GM18498 (cell line): ENCODE measurements at regions not wholly inside any gene's neighbourhood (a gene's known extent, or its start where the extent isn't known, plus 50 kb on each side); places are given as distances from the start of the nearest gene placed in this dataset.
"Not testable (repeated sequence)": the region's sequence is repeated elsewhere in the genome, so short reads cannot be mapped to it uniquely, and the experiment has no call there.

ENCODE experiments used
- ATAC-seq: cut with Tn5 transposase; IDR thresholded peaks from one replicate; pipeline ENCODE4 v1.9.1; 2021; ENCODE audit warnings: mild to moderate bottlenecking, moderate library complexity; ENCODE audit not compliant: unreplicated experiment

DNA sequence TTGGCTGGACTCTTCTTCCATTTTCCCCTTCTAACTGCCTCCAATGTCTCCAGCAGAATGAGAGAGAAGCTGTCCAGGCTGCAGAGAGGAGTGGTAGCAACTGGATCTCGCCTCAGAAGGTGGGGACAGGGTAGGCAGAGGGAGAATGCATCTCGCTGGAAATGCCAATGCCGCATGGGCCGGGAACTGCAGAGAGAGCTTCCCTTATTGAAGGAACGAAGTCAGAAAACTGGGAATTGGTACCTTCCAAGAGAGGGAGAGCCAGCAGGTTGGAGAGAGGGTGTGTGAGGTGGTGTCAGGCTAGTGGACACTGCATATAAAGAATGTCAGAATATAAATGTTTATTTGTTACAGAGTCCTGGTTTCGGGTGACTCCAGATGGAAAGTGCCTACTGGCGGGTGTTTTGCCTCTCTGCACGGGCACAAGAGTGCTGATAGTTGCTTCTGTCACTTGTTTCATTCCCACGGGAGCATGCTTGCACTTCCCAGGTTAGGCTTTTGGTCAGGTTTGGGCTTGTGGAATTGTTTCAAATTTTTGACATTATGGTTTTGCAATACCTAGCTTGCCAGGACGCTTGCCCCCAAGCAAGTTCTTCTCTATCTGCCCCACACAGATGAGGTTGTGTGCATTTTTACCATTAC lies 156.8 kb upstream of the STS start:
- ATAC-seq: no peak

DNA sequence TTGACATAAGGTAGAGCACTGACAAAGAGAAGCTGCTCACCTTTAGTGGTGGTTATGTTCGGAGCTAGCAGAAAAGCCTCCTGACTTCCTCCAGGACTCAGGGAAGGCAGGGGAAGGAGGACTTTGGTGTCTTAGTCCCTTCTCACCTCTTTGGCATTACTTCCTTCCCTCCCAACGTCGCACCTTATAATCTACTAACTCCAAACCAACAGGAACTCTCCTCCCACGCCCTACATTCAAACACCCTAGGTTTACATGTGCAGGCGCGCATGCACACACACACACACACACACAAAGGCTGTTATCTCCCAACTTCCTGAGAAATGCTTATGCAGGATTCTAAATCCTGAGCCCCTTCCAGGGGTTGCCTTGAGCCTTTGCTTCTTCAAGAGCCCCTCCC lies 157.7 kb upstream of the STS start:
- no peak for ATAC-seq

DNA sequence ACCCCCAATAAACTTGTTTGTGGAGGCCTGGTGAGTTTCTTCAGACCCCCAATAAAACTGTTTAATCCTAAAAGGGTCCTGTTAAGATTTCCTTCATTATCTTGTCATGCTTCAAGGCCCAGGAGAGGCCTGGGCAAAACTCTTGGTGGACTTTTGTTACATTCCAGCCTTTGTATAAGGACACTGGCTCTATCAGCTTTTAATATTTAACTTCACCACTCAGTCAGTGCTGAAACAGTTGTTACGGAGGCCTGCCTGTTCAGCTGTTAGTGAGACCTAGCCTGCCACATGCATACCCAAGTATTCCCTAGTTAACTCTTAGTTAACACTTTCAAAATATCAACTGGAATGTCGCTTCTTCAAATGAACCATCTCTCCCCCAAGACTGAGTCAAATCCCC lies 158.8 kb upstream of the STS start:
- ATAC-seq: not testable (repeated sequence)

DNA sequence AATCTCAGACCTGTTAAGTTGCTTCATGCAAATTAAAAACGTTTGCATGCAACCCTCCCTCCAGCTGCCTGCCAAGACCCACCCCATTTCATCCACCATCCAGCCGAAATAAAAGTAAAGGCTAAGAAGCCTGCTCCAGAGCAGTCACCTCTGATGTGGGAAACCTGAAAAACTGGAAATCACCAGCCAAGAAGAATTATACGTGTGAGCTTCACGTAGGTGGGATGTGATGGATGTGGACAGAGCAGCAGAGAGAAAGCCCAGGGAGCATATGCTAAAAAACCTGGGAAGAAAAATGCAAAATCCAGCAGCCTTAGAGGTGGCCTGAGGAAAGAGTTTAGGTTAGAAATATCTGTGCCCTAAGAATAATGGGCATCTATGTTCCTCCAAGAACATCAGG lies 160.6 kb upstream of the STS start:
- no peak for ATAC-seq

DNA sequence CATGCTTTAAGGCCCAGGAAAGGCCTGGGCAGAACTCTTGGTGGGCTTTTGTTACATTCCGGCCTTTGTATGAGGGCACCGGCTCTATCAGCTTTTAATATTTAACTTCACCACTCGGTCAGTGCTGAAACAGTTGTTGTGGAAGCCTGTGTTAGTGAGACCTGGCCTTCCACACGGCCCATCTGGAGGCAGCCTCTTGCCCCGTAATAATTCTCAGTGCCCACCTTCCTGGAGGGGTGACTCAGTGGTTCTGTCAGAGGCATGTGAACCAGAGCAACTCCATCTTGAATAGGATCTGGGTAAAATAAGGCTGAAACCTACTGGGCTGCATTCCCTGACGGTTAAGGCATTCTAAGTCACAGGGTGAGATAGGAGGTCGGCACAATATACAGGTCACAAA lies 162.0 kb upstream of the STS start:
- ATAC-seq: no peak

DNA sequence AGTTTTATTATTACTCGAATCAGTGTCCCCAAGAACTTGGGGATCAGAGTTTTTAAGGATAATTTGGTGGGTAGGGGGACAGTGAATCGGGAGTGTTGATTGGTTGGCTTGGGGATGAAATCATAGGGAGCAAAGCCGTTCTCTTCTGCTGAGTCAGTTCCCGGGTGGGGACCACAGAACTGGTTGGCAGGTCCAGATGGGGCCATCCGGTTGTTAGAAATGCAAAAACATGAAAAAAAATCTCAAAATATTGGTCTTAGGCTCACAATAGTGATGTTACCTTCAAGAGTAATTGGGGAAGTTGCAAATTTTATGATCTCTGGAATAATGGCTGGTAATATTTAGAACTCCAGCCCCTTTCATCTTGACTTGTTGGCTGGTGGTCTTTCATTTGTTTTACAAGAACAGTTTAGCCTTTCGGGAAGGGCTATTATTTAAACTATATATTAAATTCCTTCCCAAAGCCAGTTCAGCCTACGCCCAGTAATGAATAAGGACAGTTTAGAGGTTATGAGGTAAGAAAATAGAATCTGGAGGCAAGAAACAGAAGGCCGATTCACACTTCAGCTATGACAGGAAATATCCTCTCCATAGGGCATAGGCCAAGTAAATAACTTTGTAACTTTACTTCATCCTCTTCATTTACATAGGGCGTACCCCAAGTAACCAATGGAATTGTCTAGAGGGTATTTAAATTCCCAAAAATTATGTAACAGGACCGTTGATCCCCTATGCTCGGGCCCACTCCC lies 164.1 kb upstream of the STS start:
- ATAC-seq: no peak

DNA sequence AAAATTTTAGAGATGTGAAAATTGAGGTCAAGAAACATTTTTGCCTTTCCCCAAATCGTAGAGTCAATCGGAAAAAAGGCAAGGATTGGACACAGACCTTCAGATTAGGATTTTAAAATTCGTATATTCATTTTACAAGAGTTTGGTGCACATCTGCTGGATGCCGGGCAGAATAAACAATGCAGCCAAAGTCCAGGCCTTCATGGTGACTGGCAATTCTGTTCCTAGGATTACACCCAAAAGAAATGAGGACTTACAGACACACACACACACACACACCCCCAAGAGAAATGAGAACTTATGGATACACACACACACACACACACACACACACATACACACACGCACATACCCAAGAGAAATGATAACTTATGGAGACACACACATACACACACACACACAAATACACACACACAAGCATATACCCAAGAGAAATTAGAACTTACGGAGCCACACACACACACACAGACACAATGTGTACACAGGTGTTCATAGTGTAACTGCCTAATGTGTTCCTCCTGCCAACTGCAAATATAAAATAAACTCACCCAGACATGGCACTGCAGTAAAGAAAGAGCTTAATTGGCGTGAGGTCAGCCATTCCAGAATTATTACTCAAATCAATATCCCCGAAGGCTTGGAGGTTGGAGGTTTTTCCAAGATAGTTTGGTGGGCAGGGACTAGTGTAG lies 165.7 kb upstream of the STS start:
- no peak for ATAC-seq

DNA sequence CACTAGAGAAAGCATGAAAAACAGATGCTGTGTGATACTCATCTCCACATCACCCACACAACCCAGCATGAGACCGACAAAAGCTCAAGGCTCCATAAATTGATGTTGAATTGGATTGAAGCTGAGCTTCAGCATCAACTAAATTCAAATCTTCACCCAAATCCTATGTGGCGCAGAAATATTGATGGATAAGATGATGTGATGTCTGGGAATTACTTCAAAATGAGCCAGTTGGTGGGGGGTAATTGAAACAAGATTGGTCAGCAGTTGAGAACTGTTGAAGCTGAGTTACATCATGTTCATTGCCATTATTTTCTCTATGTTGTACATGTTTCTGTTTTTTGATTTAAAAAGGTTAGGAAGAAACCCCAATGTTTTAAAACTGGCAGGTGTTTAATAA lies 166.5 kb upstream of the STS start:
- ATAC-seq: no peak

DNA sequence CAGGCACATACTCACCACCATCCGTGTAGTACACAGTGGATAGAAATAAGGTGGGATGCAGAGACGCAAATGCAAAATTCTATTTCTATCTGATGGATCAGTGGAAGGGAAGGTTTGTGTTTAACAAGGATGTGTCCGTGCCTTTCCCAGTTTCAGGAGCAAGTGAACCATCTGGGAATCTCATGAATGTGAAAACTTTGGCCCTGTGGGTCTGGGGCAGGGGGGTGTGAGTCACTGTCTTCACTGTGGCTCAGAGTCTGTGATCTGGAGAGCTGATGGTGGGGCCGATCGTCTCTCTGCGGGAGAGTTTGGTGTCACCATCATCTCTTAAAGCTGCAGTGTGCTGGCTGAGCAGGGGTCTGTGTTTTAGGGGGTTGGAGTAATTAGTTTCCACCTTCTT lies 179.3 kb upstream of the STS start:
- ATAC-seq: no peak

DNA sequence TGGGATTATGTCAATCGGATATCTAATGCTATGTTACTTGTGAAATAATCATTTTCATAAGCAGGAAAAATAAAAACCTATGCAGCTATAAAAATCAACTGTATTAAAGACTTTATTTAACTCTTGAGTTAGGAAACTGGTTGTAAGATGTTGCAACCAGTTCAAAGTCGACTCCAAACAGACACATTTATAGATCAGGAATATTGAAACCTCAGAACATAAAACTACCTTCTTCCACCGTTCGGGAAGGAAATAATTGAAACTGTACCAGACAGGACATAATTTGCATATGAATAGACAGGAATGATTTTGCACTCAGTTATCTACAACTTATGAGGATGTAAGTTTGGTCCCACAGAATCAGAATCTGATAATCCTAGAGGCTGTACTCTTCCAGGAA lies 181.8 kb upstream of the STS start:
- ATAC-seq: no peak

DNA sequence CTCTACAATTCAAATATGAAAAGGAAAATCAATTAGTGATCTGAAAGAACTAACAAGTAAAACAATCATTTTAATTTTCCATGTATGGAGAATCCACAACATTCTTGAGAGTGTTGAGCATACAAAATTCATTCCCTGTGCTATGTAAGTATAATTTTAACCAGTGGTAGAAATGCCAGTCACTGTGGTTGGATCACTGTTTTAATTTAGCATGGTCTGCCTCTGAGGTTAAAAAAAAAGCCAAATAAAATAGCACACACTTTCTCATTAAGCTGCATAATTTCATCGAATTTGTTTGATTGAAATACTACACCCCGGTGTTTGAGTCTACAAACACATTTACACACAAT lies 185.5 kb upstream of the STS start:
- ATAC-seq: no peak

DNA sequence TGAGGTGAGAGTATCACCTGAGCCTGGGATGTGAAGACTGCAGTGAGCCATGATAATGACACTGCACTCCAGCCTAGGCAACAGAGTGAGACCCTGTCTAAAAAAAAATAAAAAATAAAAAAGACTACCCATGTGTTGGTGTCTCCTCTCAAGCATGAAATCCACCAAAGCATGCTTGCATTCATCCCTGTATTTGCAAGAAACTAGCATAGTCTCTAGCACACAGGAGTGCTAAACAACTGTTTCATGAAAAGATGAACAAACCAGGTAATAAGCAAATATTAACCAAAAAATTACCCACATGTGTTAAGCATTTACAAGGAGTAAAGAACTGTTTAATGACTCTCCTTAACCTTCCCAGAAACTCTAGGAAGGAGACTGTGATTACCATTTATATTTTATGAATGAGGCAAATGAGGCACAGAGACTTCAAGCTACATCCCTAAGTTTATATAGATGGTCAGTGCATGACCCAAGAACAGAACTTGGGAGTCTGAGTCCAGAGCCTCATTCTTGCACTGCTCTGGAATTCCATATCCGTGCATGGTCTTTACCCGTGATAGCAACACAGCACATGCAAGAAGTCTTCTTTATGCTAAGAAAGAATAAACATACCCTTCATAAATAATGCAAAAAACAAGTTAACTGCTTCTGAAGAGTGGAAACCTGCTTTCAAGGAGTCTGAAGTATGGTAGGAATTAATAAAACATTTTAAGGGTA lies 186.1 kb upstream of the STS start:
- no peak for ATAC-seq

DNA sequence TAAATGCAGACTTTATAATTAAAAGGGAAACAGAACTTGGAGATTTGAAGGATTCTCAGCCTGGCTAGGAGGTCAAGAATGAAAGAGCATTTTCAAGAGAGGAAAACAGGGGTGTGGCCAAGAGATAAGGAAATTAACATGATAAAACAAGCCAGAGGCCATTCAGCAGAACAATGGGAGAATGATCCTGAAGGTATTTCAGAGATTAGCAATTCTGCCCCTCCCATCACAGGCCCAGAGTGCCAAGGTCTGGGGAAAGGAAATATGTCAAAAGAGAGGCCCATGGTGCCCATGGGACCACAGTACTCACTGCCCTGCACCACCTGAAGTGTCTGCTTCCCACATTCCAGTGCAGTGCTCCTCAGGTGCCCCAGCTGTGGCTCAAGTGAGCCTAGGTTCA lies 188.5 kb upstream of the STS start:
- ATAC-seq: no peak

DNA sequence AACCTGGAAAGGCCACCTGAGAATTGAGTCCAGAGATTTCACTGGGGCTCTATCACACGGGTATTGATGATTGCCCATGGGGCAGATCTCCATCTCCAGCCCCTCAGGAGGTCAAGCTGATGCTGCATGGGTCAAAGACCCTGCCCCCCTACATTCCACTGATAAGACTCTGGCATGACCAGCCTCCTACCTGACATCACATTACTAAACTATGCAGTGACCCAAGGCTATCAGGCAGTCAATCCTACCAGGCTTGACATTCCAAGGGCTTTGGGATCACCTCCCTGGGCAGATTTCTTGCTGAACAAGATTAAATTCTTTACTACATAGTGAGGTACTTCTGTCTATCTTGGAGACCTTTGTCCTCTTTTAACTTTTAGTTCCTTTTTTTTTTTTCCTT lies 192.7 kb upstream of the STS start:
- ATAC-seq: no peak

DNA sequence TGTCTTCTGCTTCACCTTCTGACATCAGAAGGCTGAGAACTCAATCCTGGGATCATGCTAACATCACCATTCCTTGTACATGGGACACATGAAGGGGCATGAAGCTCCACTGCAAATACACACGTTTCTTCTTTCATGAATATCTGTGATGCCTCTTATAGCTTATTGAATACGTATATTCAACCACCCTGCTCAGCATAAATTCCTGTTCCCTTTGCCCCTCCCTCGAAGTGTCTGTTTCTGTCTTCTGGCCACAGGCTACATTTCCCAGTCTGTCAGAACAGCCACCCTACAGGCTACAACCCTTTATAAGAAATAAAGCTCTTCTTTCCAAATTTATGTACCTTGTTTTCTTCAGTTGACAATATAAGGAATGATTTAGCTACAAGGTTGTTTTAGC lies 201.3 kb upstream of the STS start:
- no peak for ATAC-seq

DNA sequence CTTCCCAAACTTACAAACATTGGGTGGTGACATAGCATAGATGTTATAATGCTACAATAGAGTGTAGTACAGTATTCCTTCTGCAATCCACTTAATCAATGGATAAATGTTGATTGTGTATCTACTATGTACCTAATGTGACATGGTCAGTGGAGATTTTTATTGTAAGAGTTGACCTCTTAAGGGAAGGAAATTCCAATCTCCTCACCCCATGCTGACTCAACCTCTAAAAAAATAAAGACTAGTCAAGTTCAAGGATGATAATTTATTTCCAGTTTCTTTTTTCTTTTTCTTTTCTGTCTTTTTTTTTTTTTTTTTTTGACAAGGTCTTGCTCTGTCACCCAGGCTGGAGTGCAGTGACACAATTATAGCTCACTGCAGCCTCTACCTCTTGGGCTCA lies 206.5 kb upstream of the STS start:
- ATAC-seq: no peak

DNA sequence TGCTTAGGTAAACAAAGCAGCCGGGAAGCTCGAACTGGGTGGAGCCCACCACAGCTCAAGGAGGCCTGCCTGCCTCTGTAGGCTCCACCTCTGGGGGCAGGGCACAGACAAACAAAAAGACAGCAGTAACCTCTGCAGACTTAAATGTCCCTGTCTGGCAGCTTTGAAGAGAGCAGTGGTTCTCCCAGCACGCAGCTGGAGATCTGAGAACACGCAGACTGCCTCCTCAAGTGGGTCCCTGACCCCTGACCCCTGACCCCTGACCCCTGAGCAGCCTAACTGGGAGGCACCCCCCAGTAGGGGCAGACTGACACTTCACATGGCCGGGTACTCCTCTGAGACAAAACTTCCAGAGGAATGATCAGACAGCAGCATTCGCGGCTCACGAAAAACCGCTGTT lies 214.6 kb upstream of the STS start:
- ATAC-seq: not testable (repeated sequence)

DNA sequence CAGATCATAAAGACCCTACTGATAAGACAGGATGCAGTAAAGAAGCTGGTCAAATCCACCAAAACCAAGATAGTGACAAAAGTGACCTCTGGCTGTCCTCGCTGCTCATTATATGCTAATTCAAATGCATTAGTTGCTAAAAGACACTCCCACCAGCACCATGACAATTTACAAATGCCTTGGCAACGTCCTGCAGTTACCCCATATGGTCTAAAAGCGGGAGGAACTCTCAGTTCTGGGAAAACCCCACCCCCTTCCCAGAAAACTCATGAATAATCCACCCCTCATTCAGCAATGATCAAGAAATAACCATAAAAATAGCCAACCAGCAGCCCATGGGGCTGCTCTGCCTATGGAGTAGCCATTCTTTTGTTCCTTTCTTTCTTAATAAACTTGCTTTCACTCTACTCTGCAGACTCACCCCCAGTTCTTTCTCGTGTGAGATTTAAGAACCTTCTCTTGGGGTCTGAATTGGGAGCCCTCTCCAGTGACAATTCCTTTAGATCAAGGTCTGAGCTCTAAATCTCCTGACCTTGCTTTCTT lies 217.1 kb upstream of the STS start:
- ATAC-seq: no peak

DNA sequence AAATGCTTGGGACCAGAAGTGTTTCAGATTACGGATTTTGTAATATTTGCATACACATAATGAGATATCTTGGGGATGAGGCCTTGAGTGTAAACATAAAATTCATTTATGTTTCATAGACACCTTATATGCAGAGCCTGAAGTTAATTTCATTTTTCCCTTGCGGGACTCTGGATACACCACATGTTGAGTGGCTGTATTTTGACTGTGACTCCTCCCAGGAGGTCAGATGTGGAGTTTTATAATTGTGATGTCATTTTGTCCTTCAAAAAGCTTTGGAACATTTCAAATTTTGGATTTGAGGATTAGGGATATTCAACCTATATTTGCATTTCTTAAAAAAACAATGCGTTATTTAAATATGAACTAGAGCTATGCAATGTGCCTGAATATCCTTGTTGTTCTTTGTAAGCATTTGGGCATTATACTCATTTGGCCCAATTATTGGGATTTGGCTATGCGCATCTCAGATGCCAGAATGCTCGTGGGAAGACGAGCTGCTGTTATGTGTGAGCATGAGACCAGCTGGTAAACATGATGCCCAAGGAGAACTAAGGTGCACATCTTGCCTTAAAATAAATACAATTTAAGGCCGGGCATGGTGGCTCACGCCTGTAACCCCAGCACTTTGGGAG lies 223.0 kb upstream of the STS start:
- no peak for ATAC-seq

DNA sequence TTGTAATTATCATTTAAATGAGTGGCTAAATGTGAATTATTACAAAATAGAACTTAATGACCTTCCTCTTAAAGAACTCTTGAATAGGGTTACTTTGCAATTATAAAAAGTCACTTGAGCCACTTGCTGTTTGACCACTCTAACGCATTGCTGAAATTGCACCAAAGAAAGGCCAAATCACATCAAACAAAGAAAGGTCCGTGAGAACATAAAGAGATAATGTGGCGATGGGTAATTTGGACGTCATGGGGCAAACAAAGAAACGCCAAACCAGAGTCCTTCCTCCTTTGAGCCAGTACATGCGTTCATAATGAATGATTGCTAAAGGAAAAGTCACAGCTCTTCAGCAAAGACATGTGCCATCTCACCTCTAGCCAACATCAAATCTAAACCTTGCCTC lies 229.8 kb upstream of the STS start:
- no peak for ATAC-seq

DNA sequence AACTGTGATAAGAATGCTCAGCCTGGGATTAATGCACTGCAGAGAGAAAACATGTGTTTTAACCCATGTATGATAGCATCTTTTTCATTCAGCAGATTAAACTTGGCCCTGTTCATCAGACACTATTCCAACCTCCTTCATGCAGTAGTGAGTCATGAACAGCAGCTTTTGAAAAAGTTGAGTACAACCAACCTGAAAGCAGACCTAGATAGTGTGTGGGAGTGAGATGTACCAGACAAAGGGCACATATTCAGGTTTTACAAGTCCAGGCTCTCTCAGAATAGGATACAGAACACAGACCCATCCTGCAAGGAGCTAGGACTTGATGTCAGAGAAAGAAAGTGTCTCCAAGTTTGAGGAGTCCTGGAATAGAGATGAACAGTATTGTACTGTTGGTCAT lies 237.3 kb upstream of the STS start:
- ATAC-seq: no peak
